H1 (cell line): ENCODE measurements at regions not wholly inside any gene's neighbourhood (a gene's known extent, or its start where the extent isn't known, plus 50 kb on each side); places are given as distances from the start of the nearest gene placed in this dataset.

Source experiments
- CTCF ChIA-PET: fragments of 300-600 bp; sonication (Branson Sonifier 250); formaldehyde crosslinking; loops from one replicate; lab custom pipeline; 2021; ENCODE audit not compliant: partially characterized antibody; lab: Charles Lee
- POLR2A ChIA-PET: fragments of 300-600 bp; sonication (Branson Sonifier 250); formaldehyde crosslinking; loops from one replicate; lab custom pipeline; 2021; ENCODE audit warnings: inconsistent platforms; ENCODE audit not compliant: partially characterized antibody; lab: Charles Lee
- DNase-seq, 2 experiments: peaks; one replicate each; pipeline versions ENCODE4 v3.0.0 to v3.0.0-alpha.2; 2010 to 2022; ENCODE audit warnings: low spot score in 2 of 2, low read depth in 1 of 2, mixed read lengths in 1 of 2
- FAIRE-seq: peaks from 2 replicates; lab custom pipeline; 2011; peaks lifted over from hg19 to GRCh38; lab: Jason Lieb, UNC
- H2AFZ ChIP-seq: 2 replicates; pipeline ENCODE4 v1.8.1; 2012; ENCODE audit warnings: low read length, inconsistent platforms
- H2AK5ac ChIP-seq: 2 replicates; pipeline ENCODE4 v1.6.1; 2013; ENCODE audit warnings: low read depth, low read length
- H2BK120ac ChIP-seq: replicated peaks from 2 replicates; pipeline ENCODE3; 2013; ENCODE audit warnings: low read depth, low read length, inconsistent platforms
- H2BK12ac ChIP-seq: 2 replicates; pipeline ENCODE4 v1.6.1; 2013; ENCODE audit warnings: low read depth, low read length
- H2BK15ac ChIP-seq: 2 replicates; pipeline ENCODE4 v1.6.1; 2013; ENCODE audit warnings: low read length
- H2BK20ac ChIP-seq: 2 replicates; pipeline ENCODE4 v1.6.1; 2013; ENCODE audit warnings: low read length
- H2BK5ac ChIP-seq: 2 replicates; pipeline ENCODE4 v1.6.1; 2013; ENCODE audit warnings: low read depth, low read length
- H3K14ac ChIP-seq: 2 replicates; pipeline ENCODE4 v1.6.1; 2013; ENCODE audit warnings: inconsistent platforms; ENCODE audit not compliant: insufficient read length
- H3K18ac ChIP-seq: 2 replicates; pipeline ENCODE4 v1.6.1; 2013; ENCODE audit warnings: low read length; ENCODE audit errors: extremely low read depth
- H3K23ac ChIP-seq: 2 replicates; pipeline ENCODE4 v1.6.1; 2013; ENCODE audit warnings: inconsistent platforms; ENCODE audit not compliant: insufficient read length
- H3K23me2 ChIP-seq: 2 replicates; pipeline ENCODE4 v1.6.1; 2013; ENCODE audit warnings: low read depth, low read length
- H3K27ac ChIP-seq: 2 replicates; pipeline ENCODE4 v1.6.1; 2011; ENCODE audit warnings: low read depth, low read length, inconsistent platforms
- H3K27me3 ChIP-seq, 4 experiments: replicated peaks in 1 of 4; 1 replicate in 1 of 4; 2 replicates in 3 of 4; pipeline versions ENCODE4 v1.6.1 to v1.8.1; 2011 to 2013; ENCODE audit warnings: low read length in 3 of 4, mild to moderate bottlenecking in 3 of 4, inconsistent platforms in 2 of 4, mixed read lengths in 2 of 4, moderate library complexity in 1 of 4; ENCODE audit not compliant: control insufficient read depth in 3 of 4, insufficient read depth in 3 of 4; ENCODE audit errors: extremely low read depth in 1 of 4
- H3K36me3 ChIP-seq, 4 experiments: 2 replicates each; pipeline versions ENCODE4 v1.6.1 to v1.8.1; 2011 to 2013; ENCODE audit warnings: mild to moderate bottlenecking in 4 of 4, low read length in 3 of 4, moderate library complexity in 2 of 4, control low read depth in 1 of 4, inconsistent platforms in 1 of 4; ENCODE audit not compliant: insufficient read depth in 4 of 4, control insufficient read depth in 2 of 4
- H3K4ac ChIP-seq: replicated peaks from 2 replicates; pipeline ENCODE3; 2013; ENCODE audit warnings: low read length, low read depth, mixed read lengths, inconsistent platforms; ENCODE audit not compliant: insufficient read length
- H3K4me1 ChIP-seq, 4 experiments: replicated peaks in 1 of 4; 1 replicate in 1 of 4; 2 replicates in 3 of 4; pipeline versions ENCODE4 v1.6.1 to v1.8.1; 2011 to 2013; ENCODE audit warnings: low read length in 3 of 4, inconsistent platforms in 2 of 4, mixed read lengths in 1 of 4; ENCODE audit not compliant: insufficient read depth in 4 of 4, control insufficient read depth in 3 of 4
- H3K4me2 ChIP-seq, 2 experiments: 2 replicates each; pipeline versions ENCODE4 v1.6.1 to v1.8.1; 2011 to 2013; ENCODE audit warnings: low read depth in 2 of 2, low read length in 2 of 2, control low read depth in 1 of 2, inconsistent platforms in 1 of 2, mild to moderate bottlenecking in 1 of 2; ENCODE audit not compliant: insufficient read depth in 1 of 2
- H3K4me3 ChIP-seq, 4 experiments: fragments of 200-600, 300-600 bp in 1 of 4; sonication (generic), shearing (Covaris generic), sonication (Bioruptor Twin) in 1 of 4; 2 replicates each; pipeline versions ENCODE4 v1.5.1 to v1.8.1; 2011 to 2016; ENCODE audit warnings: low read length in 4 of 4, low read depth in 3 of 4, control low read depth in 2 of 4, inconsistent platforms in 2 of 4, mild to moderate bottlenecking in 2 of 4, mixed read lengths in 1 of 4, moderate library complexity in 1 of 4; ENCODE audit not compliant: insufficient read depth in 2 of 4; ENCODE audit errors: extremely low read depth in 1 of 4
- H3K56ac ChIP-seq: replicated peaks from 2 replicates; pipeline ENCODE3; 2013; ENCODE audit warnings: low read depth, mild to moderate bottlenecking, mixed read lengths, low read length, inconsistent platforms; ENCODE audit not compliant: insufficient read length
- H3K79me1 ChIP-seq: 2 replicates; pipeline ENCODE4 v1.6.1; 2013; ENCODE audit warnings: low read depth, low read length, control low read depth
- H3K79me2 ChIP-seq, 2 experiments: 2 replicates each; pipeline versions ENCODE4 v1.6.1 to v1.8.1; 2012 to 2013; ENCODE audit warnings: low read length in 2 of 2, mild to moderate bottlenecking in 2 of 2, inconsistent platforms in 1 of 2; ENCODE audit not compliant: insufficient read depth in 2 of 2, control insufficient read depth in 1 of 2
- H3K9ac ChIP-seq, 4 experiments: replicated peaks in 1 of 4; 1 replicate in 1 of 4; 2 replicates in 3 of 4; pipeline versions ENCODE4 v1.6.1 to v1.8.1; 2011 to 2013; ENCODE audit warnings: low read depth in 3 of 4, low read length in 3 of 4, control low read depth in 2 of 4, mild to moderate bottlenecking in 2 of 4, moderate library complexity in 2 of 4, inconsistent platforms in 1 of 4; ENCODE audit errors: extremely low read depth in 1 of 4
- H3K9me3 ChIP-seq, 2 experiments: 2 replicates each; pipeline versions ENCODE4 v1.6.1 to v1.8.1; 2012 to 2013; ENCODE audit warnings: mild to moderate bottlenecking in 2 of 2, moderate library complexity in 2 of 2, control low read depth in 1 of 2, inconsistent platforms in 1 of 2, low read depth in 1 of 2, low read length in 1 of 2, mixed read lengths in 1 of 2; ENCODE audit not compliant: insufficient read depth in 2 of 2
- H4K20me1 ChIP-seq, 2 experiments: replicated peaks in 1 of 2; 2 replicates each; pipeline versions ENCODE3 to v1.8.1; 2011 to 2013; ENCODE audit warnings: inconsistent platforms in 2 of 2, low read length in 2 of 2, mild to moderate bottlenecking in 1 of 2; ENCODE audit not compliant: insufficient read depth in 2 of 2, control insufficient read depth in 1 of 2
- H4K5ac ChIP-seq: 2 replicates; pipeline ENCODE4 v1.6.1; 2013; ENCODE audit warnings: low read length, low read depth, mixed read lengths, inconsistent platforms; ENCODE audit not compliant: insufficient read length
- H4K8ac ChIP-seq: 2 replicates; pipeline ENCODE4 v1.8.0; 2013; ENCODE audit warnings: mild to moderate bottlenecking, moderate library complexity, low read length, inconsistent platforms; ENCODE audit not compliant: insufficient read depth; ENCODE audit errors: extremely low read depth
- H4K91ac ChIP-seq: replicated peaks from 2 replicates; pipeline ENCODE3; 2013; ENCODE audit warnings: low read length, mixed read lengths, inconsistent platforms; ENCODE audit not compliant: insufficient read length
- BCL11A ChIP-seq, 2 experiments: IDR thresholded peaks; one replicate each; pipeline ENCODE4 v1.6.1; 2011; ENCODE audit warnings: low read depth in 2 of 2, low read length in 2 of 2, mild to moderate bottlenecking in 2 of 2
- CBX5 ChIP-seq: fragments of 300-800, 300-1000 bp; sonication (generic); IDR thresholded peaks from 2 replicates; pipeline ENCODE4 v1.7.1; 2016; ENCODE audit warnings: antibody characterized with exemption, low read length, low read depth
- CEBPB ChIP-seq: IDR thresholded peaks from 2 replicates; pipeline ENCODE4 v1.6.1; 2012; ENCODE audit warnings: low read depth, low read length
- CREB1 ChIP-seq: IDR thresholded peaks from 2 replicates; pipeline ENCODE4 v1.6.1; 2012; ENCODE audit warnings: inconsistent platforms
- EP300 ChIP-seq, 2 experiments: IDR thresholded peaks; 1 replicate in 1 of 2; 2 replicates in 1 of 2; pipeline ENCODE4 v1.6.1; 2011 to 2012; ENCODE audit warnings: low read depth in 2 of 2, low read length in 2 of 2, mild to moderate bottlenecking in 2 of 2, borderline replicate concordance in 1 of 2, inconsistent platforms in 1 of 2, moderate library complexity in 1 of 2
- JUN ChIP-seq: IDR thresholded peaks from 2 replicates; pipeline ENCODE4 v1.6.1; 2011; ENCODE audit warnings: low read depth, mild to moderate bottlenecking, improper control_type of control experiment, low read length
- JUND ChIP-seq: IDR thresholded peaks from 2 replicates; pipeline ENCODE4 v1.6.1; 2011; ENCODE audit warnings: mild to moderate bottlenecking, improper control_type of control experiment, low read length
- KDM1A ChIP-seq: fragments of 200-600, 300-600 bp; sonication (generic); IDR thresholded peaks from 2 replicates; pipeline ENCODE4 v1.7.1; 2016; ENCODE audit warnings: mild to moderate bottlenecking, low read length, borderline replicate concordance
- KDM4A ChIP-seq: IDR thresholded peaks from one replicate; pipeline ENCODE4 v1.7.1; 2012; ENCODE audit warnings: low read depth, mild to moderate bottlenecking, moderate library complexity, low read length, inconsistent platforms; ENCODE audit not compliant: severe bottlenecking
- NANOG ChIP-seq: IDR thresholded peaks from 2 replicates; pipeline ENCODE4 v1.6.1; 2011; ENCODE audit warnings: low read length, low read depth, mild to moderate bottlenecking, inconsistent platforms; ENCODE audit not compliant: insufficient read depth, poor library complexity, severe bottlenecking
- POLR2A ChIP-seq, 2 experiments: IDR thresholded peaks; 1 replicate in 1 of 2; 2 replicates in 1 of 2; pipeline ENCODE4 v1.6.1; 2011; ENCODE audit warnings: low read depth in 2 of 2, low read length in 2 of 2, mild to moderate bottlenecking in 2 of 2; ENCODE audit errors: control extremely low read depth in 1 of 2
- POU5F1 ChIP-seq: IDR thresholded peaks from 2 replicates; pipeline ENCODE4 v1.6.1; 2011; ENCODE audit warnings: low read depth, mild to moderate bottlenecking, low read length, moderate library complexity
- SP4 ChIP-seq: IDR thresholded peaks from 2 replicates; pipeline ENCODE4 v1.6.1; 2012; ENCODE audit warnings: low read length, inconsistent platforms
- SRF ChIP-seq: IDR thresholded peaks from 2 replicates; pipeline ENCODE4 v1.6.1; 2011; ENCODE audit warnings: mild to moderate bottlenecking, low read depth, low read length, moderate library complexity
- WGBS, 2 experiments: shearing (Covaris generic) in 1 of 2; methylation state at CpG; one replicate each; pipeline versions ENCODE4 v1.1.6 to v1.1.7; 2013 to 2015; ENCODE audit warnings: low lambda C conversion rate in 2 of 2, mixed read lengths in 2 of 2, inconsistent platforms in 1 of 2, low coverage in 1 of 2, missing lambda C conversion rate in 1 of 2; ENCODE audit not compliant: insufficient replicate concordance in 2 of 2, insufficient coverage in 1 of 2, insufficient read length in 1 of 2; ENCODE audit errors: extremely low coverage in 1 of 2, missing lambda C conversion rate in 1 of 2; 5-methylcytosine and 5-hydroxymethylcytosine counted together
- TF ChIP-seq, protein P1 (sequence below): IDR thresholded peaks from 2 replicates; pipeline ENCODE4 v1.6.1; 2011; ENCODE audit warnings: low read length, improper control_type of control experiment

DNA sequence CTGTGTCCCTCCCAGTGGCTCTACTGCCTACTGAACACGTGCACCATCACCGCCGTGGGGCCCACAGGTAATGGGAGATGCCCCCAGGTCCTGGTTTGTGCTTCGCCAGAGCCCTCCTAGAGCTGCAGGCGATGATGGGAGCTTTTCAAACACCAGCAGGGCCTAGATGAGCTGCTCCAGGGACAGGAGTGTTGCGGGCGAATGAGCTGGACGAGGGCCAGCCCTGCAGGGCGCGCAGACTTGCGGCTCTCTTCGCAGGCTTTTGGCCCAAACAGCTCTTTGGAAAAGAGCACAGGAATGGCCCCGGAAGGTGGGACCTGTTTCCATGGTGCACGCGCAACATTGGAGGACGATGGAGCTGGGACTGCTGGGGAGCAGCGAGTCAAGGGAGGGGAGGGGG is 409.3 kb upstream of the SULF2 start:
- WGBS, 2 experiments: 94% methylated on average over 16 of the region's 17 CpGs; no CpG with 5 or more reads in 1 of the 2 experiments
- H3K27me3 ChIP-seq: no peaks in the 10 kb centered on the region
- H2BK5ac ChIP-seq: no peak overlapping the region
- no peak overlapping the region for H3K14ac ChIP-seq
- no peak overlapping the region for H2BK12ac ChIP-seq
- no peak overlapping the region for H3K18ac ChIP-seq
- no peak overlapping the region for H3K9ac ChIP-seq
- H3K79me1 ChIP-seq: no peaks in the 10 kb centered on the region
- no peak overlapping the region for H2BK20ac ChIP-seq
- no peak overlapping the region for H4K91ac ChIP-seq
- no peaks in the 10 kb centered on the region for H3K23me2 ChIP-seq
- no peaks in the 10 kb centered on the region for H3K79me2 ChIP-seq
- no peak overlapping the region for H3K56ac ChIP-seq
- H3K4ac ChIP-seq: no peak overlapping the region
- H4K8ac ChIP-seq: no peak overlapping the region
- H3K4me1 ChIP-seq: peaks cover 0 to 2% (median 0%) of the 10 kb centered on the region in 4 experiments; a peak in 1 of 7 replicates
- ChIA-PET POLR2A (no interaction called here), CTCF (interaction anchor here (1.0 kb wide), 1 partner anchor 340 kb away, joined by 3 read pairs; no protein-coding TSS in a partner anchor)
- H4K20me1 ChIP-seq: no peaks in the 10 kb centered on the region
- no peak overlapping the region for H2BK15ac ChIP-seq
- FAIRE-seq: no peak
- no peak overlapping the region for H2AK5ac ChIP-seq
- H3K4me2 ChIP-seq: no peak overlapping the region
- no peak overlapping the region for H2BK120ac ChIP-seq
- H3K23ac ChIP-seq: no peak overlapping the region
- no peak overlapping the region for H2AFZ ChIP-seq
- no peak overlapping the region for H3K27ac ChIP-seq
- no peak for DNase-seq
- 0 out of 4 replicates have a peak, but pooled peaks cover 0 to 2% of the 10 kb centered on the region in 2 experiments for H3K9me3 ChIP-seq
- H3K4me3 ChIP-seq: no peak overlapping the region
- H3K36me3 ChIP-seq: no peaks in the 10 kb centered on the region
- H4K5ac ChIP-seq: no peak overlapping the region
- TF ChIP-seq SRF: no peak
- TF ChIP-seq KDM1A: no peak
- no peak for TF ChIP-seq JUN
- TF ChIP-seq, protein P1, sequence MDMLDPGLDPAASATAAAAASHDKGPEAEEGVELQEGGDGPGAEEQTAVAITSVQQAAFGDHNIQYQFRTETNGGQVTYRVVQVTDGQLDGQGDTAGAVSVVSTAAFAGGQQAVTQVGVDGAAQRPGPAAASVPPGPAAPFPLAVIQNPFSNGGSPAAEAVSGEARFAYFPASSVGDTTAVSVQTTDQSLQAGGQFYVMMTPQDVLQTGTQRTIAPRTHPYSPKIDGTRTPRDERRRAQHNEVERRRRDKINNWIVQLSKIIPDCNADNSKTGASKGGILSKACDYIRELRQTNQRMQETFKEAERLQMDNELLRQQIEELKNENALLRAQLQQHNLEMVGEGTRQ: no peak
- TF ChIP-seq CEBPB: no peak
- no peak for TF ChIP-seq POLR2A (IDR thresholded peaks at IDR 0.05; ENCODE audit: control extremely low read depth in 1 of 2, low read depth in 2 of 2, low read length in 2 of 2)
- TF ChIP-seq BCL11A (IDR thresholded peaks at IDR 0.05; ENCODE audit: low read depth in 2 of 2, low read length in 2 of 2): no peak
- TF ChIP-seq CBX5: no peak
- no peak for TF ChIP-seq CREB1
- no peak for TF ChIP-seq JUND
- no peak for TF ChIP-seq POU5F1
- TF ChIP-seq EP300 (IDR thresholded peaks at IDR 0.05; ENCODE audit: borderline replicate concordance in 1 of 2, low read depth in 2 of 2, low read length in 2 of 2): no peak
- TF ChIP-seq SP4: no peak
- TF ChIP-seq NANOG: no peak
- no peak for TF ChIP-seq KDM4A
